Embryonic facial prominence (tissue), 1 donor: ENCODE measurements at regions not wholly inside any gene's neighbourhood (a gene's known extent, or its start where the extent isn't known, plus 50 kb on each side); places are given as distances from the start of the nearest gene placed in this dataset.

Source experiments
- DNase-seq: peaks from one replicate; pipeline ENCODE4 v3.0.0-alpha.2; 2016; ENCODE audit errors: extremely low spot score

- DNase-seq = no peak
Observed at GRCh38 chr3:194265996-194266964, 84.8 kb downstream of the CPN2 start.

- DNase-seq = no peak
Observed at GRCh38 chr3:194267744-194268653, 83.1 kb downstream of the CPN2 start.

GRCh38 chr3:194268654-194269512, 82.2 kb downstream of the CPN2 start:
- DNase-seq = no peak

DNA sequence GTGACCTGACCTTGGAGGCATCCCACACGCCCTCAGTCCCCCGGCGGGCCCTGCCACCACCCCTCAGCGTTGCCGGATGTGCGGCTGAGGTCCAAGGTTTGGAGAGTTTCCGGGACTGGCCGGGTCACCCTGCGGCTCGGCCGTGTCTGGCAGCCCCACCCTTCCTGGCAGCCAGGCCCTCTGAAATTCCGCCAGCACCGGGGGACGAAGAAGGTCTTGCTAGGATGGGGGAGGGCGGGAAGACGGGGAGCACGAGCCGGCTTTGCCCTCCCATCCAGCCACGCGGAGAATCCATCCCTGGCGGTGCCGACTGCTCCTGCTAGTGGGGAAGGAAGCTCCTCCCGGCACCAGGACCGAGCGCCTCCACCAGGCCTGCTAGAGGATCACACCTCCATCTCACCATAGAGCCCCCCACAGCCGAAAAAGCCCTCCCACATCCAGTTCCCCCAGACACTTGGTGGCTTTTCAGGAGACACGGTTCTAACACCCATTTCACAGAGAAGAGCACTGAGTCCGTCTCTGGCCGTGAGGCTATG, 81.5 kb downstream of the CPN2 start:
- no peak for DNase-seq

DNA sequence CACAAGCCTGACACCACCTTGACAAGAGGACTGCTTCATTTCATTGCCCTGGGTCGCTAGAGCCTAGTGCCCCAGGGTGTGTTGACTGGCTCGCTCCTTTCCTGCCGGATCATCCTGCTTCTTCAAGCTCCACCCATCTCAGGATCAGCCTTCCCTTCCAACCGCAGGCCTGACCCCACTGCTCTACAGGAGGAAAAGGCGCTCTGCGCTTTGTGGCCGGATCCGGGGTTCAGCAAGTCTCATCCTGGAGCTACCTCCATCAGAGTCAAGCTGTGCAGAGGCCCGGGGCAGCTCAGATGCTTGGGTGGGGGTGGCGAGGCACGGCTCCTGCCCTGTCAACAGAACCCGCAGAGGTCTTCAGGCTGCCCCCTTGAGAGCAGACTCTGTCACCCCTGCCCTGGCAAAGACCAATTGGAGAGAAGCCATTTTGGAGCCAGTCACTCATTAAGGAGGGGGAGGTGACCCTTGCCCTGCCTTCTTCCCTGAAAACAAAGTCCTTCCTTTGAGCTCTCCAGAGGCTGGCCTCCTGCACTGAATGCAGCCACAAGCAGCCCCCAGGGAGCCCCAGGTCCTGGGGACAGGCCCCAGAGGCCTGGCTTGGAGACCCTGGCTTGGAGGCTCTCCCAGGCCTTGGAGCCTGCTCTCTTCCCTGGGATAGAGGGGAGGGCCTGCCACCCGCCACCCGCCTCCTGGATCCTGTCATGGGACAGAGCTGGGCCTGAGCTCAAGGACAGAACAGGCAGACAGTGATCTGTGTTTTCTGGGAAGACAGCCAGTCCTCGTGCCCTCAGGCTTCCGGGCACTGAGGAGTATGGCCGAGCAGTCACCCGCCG, 80.3 kb downstream of the CPN2 start:
- DNase-seq = no peak

GRCh38 chr3:194271460-194272035, 79.6 kb downstream of the CPN2 start:
- DNase-seq = no peak

DNA sequence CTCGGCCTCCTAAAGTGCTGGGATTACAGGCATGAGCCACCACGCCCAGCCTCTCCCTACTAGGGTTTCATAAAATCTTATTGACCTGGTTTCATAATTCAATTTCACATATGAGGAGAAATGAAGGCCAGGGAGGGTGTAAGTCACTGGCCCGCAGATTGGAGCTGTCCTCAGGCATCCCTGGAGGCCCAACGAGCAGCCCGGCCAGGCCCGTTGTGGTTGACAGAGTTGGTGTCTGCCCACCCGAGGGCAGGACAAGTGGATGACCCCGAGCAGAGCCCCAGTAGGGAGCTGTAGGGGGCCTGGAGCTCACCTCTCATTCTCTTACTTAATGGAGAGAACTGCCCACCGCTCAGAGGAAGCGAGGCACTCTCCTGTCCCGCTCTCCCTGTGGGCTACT, 78.9 kb downstream of the CPN2 start:
- DNase-seq = no peak

GRCh38 chr3:194272861-194273742, 78.0 kb downstream of the CPN2 start:
- no peak for DNase-seq

DNA sequence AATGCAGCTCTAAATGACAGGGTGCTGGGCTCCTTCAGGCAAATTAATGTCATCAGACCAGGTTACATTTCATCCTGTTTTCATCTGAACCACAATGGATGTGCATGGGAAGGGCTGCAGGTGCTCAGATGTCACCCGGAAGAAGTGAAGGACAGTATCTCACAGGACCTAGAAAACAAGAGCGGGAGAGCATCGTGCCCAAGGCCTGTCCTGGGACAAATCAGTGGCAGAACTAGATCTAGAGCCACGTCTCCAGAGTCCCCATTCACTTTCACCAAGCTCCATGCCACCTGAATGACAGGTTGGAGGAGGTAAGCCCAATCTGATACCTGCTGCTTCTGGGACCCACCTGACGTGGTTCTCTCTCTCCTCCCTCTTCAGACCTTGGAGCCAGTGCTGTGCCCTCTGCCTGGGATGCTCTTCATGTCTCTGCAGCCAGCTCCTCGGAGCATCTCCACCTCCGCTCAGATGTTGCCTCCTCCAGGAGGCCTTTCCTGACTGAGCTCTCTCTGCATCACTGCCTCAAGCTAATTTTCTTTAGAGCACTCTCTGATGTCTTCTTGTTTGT, 77.3 kb downstream of the CPN2 start:
- no peak for DNase-seq

DNA sequence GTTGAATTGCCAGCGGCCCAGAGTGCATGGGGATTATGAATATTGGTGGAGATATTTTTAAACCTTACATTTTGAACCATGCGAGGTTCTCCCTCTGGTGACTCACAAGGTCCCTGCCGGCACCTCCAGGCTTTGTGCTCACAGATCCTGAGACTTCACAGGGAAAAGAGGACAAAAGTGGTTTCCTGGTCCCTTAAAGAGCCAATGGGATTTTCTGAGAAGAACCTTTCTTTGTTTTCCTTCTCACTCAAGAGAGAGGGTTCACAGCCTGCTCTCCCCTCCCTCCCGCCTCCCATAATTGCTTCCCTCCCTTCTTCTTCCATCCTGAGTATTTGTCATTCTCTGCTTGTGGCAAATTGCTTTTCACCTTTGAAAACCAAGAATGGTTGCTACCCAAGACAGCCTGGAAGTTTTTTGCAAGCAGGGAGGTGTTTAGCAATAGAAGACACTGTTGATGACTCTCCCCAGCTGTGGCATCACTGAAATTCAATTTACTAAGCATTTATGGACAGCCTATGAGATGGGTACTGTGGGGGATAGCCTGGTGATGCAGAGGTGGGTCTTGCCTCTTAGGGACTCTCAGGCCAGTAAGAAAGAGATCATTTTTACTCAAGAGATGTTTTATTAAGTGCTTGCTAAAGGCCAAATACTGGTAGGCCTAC, 76.6 kb downstream of the CPN2 start:
- DNase-seq = no peak

- no peak for DNase-seq
Observed at GRCh38 chr3:194275291-194275690, 75.8 kb downstream of the CPN2 start.

DNA sequence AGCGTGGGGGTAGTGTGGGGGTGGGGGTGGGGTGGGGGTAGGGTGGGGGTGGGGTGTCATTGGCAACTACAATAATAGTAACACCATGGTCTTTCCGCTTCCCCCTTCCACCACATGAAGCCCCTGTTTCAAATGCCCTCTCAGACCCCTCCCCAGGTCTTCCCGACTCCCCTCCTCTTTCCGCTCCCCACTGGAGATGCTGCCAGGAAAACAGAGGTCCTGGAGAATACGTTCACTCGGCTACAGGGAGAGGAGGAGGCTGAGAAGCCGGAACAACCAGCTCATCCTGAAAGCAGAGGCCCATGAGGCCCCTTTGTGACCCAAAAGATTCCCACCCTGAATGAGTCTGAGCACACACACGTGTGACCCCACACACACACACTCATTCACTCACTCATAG, 75.4 kb downstream of the CPN2 start:
- DNase-seq = no peak

DNA sequence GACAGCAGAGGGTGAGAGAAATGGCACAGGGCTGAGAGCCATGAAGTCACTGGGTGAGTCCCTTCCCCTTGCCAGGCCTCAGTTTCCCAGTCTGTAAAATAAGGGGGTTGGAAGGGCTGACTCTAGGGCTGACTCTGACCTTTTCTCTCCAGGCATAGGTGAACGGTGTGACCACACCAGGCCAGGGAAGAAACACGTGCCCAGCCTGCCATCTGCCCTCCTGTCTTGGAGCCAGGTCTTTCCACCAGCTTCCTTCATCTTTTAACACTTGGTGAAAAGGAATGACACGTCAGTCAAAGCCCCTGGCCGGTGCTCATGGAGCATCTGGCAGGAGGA, 74.4 kb downstream of the CPN2 start:
- no peak for DNase-seq

DNA sequence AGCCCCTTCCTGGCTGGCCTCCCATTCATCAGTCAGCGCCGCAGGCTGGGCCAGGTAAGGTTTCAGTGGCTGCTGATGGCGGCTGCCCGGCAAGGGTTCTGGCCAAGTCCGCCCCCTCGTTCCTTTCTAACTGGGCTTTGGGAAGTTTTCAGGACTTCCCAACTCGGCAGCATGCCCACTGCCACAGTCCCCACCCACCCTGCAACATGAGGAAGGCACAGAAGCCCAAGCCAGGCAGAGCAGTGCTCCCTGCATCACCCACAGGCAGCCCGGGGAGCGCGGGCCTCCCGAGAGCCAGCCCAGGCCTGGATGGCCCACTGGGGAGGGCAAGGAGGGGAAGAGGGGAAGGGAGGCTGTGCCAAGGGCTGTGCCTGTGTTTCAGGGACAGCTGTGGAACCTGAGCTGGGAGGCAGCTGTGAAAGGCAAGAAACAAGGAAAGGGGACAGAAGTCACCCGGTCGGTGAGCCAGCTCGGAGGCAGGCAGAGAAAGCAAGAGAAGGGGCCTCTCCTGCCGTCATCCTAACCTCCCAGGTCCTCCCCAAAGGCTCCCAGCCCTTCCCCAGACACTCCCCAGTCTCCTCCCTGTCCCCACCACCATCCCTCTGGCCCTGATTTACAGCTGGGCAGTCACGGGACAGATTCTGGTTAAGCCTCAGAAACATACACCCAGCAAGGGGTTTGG, 73.9 kb downstream of the CPN2 start:
- no peak for DNase-seq

- no peak for DNase-seq
Observed at GRCh38 chr3:194277786-194278130, 73.4 kb downstream of the CPN2 start.

GRCh38 chr3:194278186-194278845, 72.8 kb downstream of the CPN2 start:
- DNase-seq = no peak

DNA sequence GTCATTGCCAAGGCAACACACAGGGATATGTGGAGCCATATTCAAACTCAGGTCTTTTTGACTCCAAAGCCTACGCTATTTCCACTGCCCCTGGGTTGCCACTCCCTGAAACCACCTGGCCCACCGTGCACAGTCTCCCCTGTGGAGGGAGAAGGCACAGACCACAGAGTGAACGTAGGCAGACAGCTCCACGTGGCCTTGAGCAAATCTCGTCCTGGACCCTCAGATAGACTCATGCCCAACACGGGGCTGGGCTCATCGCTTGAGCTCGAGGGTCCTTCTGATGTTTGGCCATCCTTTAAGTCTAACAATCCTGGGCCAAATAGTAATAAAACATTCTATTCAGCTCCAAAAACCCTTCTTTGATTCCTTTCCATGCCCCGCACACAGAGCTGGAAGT, 72.0 kb downstream of the CPN2 start:
- DNase-seq = no peak
